ENCODE measurements at regions not wholly inside any gene's neighbourhood (a gene's known extent, or its start where the extent isn't known, plus 50 kb on each side); places are given as distances from the start of the nearest gene placed in this dataset.
A peak's percentile ranks its signal among the peaks of the same experiment; 100 is the strongest.

DNA sequence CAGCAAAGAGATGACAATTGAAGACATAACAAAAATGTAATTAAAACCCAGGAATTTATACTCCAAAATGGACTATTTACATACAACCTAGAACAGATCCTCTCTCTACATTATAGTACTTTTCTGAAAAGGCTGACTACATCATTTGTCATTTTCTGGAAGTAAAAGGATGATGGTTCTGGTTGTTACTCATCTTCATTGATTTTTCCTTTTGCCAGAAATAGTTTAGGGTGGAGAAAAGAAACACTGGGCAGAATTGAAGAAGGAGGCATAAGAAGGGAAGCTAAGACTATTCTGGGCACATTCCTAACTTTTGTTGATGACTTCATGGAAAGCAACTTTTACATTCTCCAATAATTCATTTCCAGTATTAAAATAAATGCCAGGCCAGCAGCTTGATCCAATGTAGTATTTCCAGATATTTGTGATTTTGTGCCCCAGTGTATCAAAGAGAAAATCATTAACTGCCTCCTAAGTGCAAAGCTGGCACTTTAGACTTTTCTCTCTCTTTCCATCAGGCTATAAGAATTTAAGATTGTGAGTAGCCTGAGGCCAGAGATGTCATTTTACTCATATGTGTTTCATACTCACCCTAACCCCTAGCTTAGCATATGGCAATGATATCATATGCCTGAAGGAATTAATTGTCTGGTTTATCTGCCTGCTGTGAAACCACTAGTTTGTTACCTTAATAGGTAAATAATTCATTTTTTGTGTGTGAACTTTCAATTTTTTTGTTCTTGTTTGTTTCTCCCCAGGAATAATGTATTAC lies 369.5 kb upstream of the LYPLAL1 start:
- DNase-seq (ENCODE audit: low read depth in 2 of 2) = peak in 1 of 2 donors; percentile 16
- no peak overlapping the region for H3K4me3 ChIP-seq (replicated peaks in 1 of 2; ENCODE audit: low read depth in 2 of 2, low read length in 2 of 2)
- TF ChIP-seq, protein P1, sequence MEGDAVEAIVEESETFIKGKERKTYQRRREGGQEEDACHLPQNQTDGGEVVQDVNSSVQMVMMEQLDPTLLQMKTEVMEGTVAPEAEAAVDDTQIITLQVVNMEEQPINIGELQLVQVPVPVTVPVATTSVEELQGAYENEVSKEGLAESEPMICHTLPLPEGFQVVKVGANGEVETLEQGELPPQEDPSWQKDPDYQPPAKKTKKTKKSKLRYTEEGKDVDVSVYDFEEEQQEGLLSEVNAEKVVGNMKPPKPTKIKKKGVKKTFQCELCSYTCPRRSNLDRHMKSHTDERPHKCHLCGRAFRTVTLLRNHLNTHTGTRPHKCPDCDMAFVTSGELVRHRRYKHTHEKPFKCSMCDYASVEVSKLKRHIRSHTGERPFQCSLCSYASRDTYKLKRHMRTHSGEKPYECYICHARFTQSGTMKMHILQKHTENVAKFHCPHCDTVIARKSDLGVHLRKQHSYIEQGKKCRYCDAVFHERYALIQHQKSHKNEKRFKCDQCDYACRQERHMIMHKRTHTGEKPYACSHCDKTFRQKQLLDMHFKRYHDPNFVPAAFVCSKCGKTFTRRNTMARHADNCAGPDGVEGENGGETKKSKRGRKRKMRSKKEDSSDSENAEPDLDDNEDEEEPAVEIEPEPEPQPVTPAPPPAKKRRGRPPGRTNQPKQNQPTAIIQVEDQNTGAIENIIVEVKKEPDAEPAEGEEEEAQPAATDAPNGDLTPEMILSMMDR (IDR thresholded peaks at IDR 0.05; ENCODE audit: low read depth, low read length) = no peak

DNA sequence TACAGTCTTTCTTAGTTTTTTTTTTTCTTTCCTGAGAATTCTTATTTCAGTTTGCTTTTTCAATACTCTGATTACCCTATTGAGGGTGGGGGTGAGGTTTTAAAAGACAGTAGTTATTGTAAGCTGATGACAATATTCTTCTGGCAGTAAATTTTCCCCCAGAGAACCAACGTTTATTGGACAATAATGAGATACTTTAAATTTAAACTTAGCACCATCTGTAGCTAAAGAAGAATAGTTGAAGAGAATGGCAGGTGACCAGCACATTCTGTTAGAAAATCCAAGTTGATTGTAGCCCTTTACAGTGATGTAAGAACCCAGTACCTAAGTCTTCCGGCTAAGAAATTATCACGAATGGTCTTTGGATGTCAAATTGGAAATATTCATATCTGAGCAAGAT lies 364.6 kb upstream of the LYPLAL1 start:
- TF ChIP-seq, protein P1 (IDR thresholded peaks at IDR 0.05; ENCODE audit: low read depth, low read length) = no peak
- no peak overlapping the region for H3K4me3 ChIP-seq (replicated peaks in 1 of 2; ENCODE audit: low read depth in 2 of 2, low read length in 2 of 2)
- no peak for DNase-seq (ENCODE audit: low read depth in 2 of 2)

DNA sequence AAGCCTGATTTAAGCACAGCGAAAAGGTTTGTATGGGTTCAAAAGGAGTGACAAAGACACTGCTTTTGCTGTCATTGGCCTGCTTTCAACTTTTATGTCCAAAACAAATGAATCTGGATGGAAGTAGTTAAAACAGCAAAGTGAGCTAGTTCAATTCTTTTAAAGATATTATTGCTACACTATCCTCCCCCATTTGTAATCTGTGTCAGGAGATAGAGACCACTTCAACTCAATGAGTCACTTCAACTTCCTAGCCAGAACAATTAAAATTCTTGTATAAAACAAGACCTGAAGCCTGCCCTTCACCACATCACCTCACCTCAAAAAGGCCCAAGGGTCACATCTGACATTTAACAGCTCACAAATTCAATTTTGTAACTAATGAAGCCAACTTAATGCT lies 364.1 kb upstream of the LYPLAL1 start:
- DNase-seq (ENCODE audit: low read depth in 2 of 2) = peak; percentile 37
- no peak overlapping the region for H3K4me3 ChIP-seq (replicated peaks in 1 of 2; ENCODE audit: low read depth in 2 of 2, low read length in 2 of 2)
- TF ChIP-seq, protein P1 (IDR thresholded peaks at IDR 0.05; ENCODE audit: low read depth, low read length) = no peak

DNA sequence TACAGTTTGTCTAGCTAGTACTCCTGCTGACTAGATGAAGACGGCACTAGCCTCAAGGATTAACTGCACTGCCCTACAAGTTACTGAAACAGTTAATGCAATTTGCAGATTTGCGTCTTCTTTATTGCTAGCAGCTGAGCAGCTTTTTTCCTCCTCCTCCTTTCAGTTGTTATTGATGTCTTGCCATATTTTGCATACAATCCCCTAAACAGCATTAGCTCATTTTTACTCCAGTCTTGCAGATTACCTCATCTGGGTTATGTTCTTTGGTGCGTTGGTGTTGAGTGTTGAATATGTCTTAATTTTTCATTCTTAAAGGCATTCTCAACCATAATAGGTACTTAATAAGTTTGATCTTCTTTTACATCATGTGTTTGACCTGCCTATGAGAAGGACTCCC lies 363.4 kb upstream of the LYPLAL1 start:
- peak; percentile 25 to 41 for DNase-seq (ENCODE audit: low read depth in 2 of 2)
- TF ChIP-seq, protein P1 (IDR thresholded peaks at IDR 0.05; ENCODE audit: low read depth, low read length) = no peak
- H3K4me3 ChIP-seq (replicated peaks in 1 of 2; ENCODE audit: low read depth in 2 of 2, low read length in 2 of 2) = no peak overlapping the region

DNA sequence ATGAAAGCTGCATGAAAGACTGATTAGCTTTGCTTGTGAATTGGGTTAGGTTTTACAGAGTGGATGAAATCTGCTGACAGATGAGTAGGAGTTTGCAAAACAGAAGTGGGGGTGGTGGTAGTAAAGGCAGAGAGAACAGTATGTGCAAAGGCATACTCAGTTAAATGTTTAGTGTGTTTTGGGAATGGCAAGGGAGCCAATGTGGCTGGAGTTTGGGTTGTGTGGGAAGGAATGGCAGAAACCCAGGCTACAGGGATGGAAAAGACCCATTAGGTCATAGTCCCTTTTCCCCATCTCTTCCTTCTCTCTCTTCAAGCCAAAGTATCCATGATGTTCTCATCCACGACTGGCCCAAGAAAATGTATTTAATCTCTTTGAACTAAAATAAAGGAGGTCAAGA lies 362.2 kb upstream of the LYPLAL1 start:
- no peak overlapping the region for H3K4me3 ChIP-seq (replicated peaks in 1 of 2; ENCODE audit: low read depth in 2 of 2, low read length in 2 of 2)
- DNase-seq (ENCODE audit: low read depth in 2 of 2) = peak in 1 of 2 donors; percentile 44
- TF ChIP-seq, protein P1 (IDR thresholded peaks at IDR 0.05; ENCODE audit: low read depth, low read length) = no peak

DNA sequence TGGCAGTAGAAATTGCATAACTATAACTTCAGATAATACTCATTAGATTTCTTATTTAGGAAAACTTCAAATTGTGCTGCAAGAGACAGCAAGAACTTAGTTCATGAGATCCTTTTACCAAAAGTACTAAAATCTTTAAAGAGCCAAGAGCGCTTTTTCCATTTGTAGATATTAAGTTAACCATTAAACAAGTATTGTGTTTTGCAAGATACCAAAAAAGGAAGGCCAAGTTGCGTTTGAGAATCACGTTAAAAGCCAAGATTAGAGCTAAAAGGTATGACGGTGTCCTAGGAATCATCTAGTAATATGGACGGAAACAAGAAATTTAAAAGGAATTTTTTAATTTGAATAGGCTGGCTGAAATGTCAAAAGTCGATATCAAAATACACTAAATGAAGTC lies 361.3 kb upstream of the LYPLAL1 start:
- no peak for DNase-seq (ENCODE audit: low read depth in 2 of 2)
- no peak overlapping the region for H3K4me3 ChIP-seq (replicated peaks in 1 of 2; ENCODE audit: low read depth in 2 of 2, low read length in 2 of 2)
- TF ChIP-seq, protein P1 (IDR thresholded peaks at IDR 0.05; ENCODE audit: low read depth, low read length) = no peak

DNA sequence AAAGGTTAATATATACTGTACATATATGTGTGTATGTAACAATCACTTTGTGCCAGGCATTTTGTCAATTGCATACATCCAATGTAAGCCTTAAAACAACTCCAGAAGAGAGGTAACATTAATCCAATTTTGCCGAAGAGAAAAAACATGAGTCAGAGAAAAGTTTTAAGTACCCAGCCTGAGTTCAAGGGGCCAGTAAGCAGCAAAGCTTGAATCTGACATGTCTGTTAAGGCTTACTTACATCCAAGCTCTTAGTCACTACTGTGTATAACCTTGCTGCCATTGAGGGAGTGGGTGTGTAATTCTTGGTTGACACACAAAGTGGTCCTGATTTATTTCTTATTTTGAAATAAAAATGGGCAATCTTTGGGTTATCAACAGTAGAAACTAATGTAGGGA lies 360.4 kb upstream of the LYPLAL1 start:
- H3K4me3 ChIP-seq (replicated peaks in 1 of 2; ENCODE audit: low read depth in 2 of 2, low read length in 2 of 2) = no peak overlapping the region
- TF ChIP-seq, protein P1 (IDR thresholded peaks at IDR 0.05; ENCODE audit: low read depth, low read length) = no peak
- peak; percentile 12 to 39 for DNase-seq (ENCODE audit: low read depth in 2 of 2)
